Fibroblast of lung (primary cell): ENCODE measurements at regions not wholly inside any gene's neighbourhood (a gene's known extent, or its start where the extent isn't known, plus 50 kb on each side); places are given as distances from the start of the nearest gene placed in this dataset.

Experiments
- CTCF ChIP-seq, 2 donors: IDR thresholded peaks in 1 of 2; conservative IDR thresholded peaks in 1 of 2; 1 replicate in 1 of 2; 2 replicates in 1 of 2; pipeline ENCODE4 v1.5.1; 2011 to 2012; ENCODE audit warnings: low read length in 2 of 2, control low read depth in 1 of 2, inconsistent platforms in 1 of 2, low read depth in 1 of 2, mild to moderate bottlenecking in 1 of 2
- EZH2 ChIP-seq: IDR thresholded peaks from 2 replicates; pipeline ENCODE4 v1.5.1; 2012; ENCODE audit warnings: low read length, control low read depth, mild to moderate bottlenecking; ENCODE audit errors: missing control alignments

GRCh38 chr14:97095269-97095668 is 298.1 kb downstream of the VRK1 start:
- TF ChIP-seq CTCF (conservative IDR thresholded peaks at IDR 0.05 in 1 of 2, IDR thresholded peaks at IDR 0.05 in 1 of 2; ENCODE audit: low read depth in 1 of 2, low read length in 2 of 2) (no peak), EZH2 (no peak)
